ENCODE measurements at regions not wholly inside any gene's neighbourhood (a gene's known extent, or its start where the extent isn't known, plus 50 kb on each side); places are given as distances from the start of the nearest gene placed in this dataset.
"Not testable (repeated sequence)": the region's sequence is repeated elsewhere in the genome, so short reads cannot be mapped to it uniquely, and the experiment has no call there.

DNA sequence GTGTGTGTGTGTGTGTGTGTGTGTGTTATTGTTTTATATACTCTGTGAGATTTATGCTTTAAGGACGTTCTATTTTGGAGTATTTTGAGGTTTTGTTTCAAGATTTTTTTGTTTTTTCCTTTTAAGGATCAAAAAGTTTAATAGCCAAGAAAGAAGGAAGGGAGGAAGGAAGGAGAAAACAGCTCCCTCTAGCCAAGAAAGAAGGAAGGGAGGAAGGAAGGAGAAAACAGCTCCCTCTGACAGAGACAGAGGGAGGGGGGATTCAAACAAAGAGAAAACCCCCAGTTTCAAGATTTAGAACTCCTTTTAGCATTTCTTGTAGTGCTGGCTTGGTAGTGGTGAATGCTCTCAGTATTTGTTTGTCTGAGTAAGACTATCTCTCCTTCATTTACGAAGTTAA, 731.8 kb downstream of the ANKRD7 start:
- DNase-seq = not testable (repeated sequence)

DNA sequence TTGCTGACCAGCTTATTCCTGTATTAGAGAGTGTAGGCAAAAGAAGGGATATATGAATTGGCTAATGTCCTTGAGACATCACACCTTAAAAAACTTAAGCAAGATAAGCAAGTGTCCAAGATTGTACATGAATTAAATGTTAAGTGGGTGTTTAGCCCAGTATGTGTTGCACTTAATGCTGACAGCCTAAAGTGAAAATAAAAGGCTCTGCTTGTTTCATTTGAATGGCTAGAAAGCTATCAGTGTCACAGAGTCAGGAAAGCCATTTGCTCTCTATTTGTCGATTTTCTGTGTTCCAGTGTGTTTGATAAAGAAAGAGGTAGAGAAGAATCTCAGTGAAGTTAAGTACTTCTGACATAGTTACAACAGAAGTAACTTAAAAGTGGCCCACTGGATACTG, 744.9 kb downstream of the ANKRD7 start:
- DNase-seq = no peak

DNA sequence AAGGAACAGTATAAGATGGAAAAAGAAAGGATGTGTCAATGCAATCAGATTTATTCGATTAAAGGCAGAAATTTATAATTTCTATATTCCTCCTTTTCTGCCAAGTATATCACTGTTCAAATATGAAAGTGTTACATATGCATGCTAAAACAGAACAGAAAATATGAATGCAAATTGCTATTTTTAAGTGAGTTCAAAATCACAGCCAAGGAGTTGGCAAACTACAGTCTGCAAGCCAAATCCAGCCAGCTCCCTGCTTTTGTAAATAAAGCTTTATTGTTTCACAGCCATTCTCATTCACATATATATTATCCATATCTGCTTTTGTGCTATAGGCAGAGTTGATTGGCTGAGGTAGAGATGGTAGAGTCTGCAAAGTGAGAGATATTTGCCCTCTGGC, 747.2 kb downstream of the ANKRD7 start:
- no peak for DNase-seq

DNA sequence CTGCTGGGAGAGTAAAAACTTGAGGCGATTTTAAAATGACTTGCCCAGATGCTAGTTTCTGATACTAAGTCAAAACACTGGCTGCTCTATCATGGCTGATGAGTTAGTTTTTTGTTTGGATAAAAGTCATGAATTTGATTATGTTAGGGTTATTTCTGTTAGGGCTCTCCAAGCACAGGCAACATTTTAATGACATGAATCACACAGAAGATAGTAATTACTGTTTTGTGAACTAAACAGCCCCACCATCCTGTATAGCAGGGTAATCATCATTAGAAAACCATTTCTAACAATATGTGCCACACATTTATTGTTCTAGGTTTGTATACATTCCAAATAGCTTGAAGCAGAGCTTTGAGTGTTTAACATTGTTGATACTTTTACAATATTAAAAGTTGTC, 750.3 kb downstream of the ANKRD7 start:
- DNase-seq = no peak

DNA sequence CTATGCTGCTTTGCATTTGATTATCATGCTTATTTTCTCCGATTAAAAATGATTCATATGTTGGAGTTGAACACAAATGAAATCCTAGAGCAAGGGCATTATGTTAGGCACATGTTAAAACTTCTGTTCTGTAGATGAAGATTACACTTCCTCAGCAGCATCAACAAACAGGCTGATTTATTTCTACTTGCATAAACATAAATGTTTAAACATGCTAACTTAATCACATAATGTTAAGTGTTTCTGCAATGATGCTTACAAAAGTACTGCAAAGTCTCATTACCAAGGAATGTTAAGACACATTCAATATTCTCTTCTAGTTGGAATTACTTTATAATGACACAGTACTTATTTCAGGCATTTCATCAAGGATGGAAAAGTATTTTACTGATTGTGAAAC, 770.8 kb downstream of the ANKRD7 start:
- no peak for DNase-seq

DNA sequence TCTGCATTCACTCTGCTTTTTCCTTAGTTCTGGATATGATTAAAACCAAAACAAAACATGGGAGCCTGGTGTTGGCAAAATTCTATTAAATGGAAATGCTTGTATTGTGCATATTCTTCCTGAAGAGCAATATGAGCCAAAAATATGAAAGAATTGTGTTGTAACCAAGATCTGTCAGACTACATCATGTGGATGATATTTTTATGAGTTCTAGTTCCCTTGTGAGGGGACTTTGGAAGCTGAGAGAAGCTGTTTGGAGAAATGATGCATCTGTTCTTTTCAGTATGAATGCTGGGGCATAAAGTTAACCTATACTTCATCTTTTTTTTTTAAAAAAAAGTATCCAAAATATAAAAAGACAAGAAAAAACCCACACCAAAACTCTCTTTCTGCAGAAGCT, 782.7 kb downstream of the ANKRD7 start:
- no peak for DNase-seq

DNA sequence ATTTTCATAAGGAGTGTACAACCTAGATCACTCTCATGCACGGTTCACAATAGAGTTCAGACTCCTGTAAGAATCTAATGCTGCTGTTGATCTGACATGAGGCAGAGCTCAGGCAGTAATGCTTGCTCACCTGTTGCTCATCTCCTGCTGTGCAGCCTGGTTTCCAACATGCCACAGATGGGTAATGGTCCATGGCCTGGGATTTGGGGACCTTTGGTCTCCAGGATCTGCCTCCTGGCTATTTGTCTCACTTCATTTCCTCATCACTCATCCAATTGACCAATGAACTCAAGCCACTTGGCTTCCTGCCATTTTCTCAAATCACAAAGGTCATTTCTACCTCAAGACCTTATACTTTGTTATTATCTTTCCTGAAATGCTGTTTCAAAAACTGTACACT, 786.1 kb downstream of the ANKRD7 start:
- no peak for DNase-seq

DNA sequence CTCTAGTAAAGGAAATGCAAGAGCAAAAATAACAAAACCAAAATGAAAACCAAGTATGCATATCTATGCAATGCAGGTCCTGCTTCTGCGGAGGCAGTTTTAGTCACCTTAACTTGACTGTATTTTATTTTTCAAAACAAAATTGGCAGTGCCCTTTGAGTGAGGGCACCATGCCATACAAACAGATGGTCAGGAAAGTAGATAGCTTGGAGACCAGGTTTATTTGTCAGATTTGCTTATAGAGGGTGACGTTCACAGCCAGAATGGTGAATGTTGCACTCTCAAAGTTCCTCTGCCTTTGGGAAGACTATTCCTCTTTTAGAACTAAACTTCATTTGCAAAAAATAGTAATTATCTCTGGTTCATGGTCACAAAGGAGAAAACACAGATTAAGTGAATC, 801.9 kb downstream of the ANKRD7 start:
- DNase-seq = no peak

DNA sequence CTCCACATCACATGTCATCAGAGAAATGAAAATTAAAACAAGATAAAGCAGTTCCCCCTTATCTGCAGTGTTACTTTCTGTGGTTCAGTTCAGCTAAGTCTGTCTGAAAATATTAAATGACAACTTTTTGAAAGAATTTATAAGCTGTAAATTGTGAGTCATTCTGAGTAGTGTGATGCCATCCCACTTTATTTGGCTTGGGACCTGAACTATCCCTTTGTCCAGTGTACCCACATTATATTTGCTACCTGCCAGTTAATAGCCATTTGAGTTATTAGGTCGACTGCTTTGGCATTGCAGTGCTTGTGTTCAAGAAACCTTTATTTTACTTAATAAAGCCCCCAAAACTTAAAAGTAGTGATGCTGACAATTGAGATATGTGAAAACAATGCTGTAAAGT, 804.2 kb downstream of the ANKRD7 start:
- no peak for DNase-seq

DNA sequence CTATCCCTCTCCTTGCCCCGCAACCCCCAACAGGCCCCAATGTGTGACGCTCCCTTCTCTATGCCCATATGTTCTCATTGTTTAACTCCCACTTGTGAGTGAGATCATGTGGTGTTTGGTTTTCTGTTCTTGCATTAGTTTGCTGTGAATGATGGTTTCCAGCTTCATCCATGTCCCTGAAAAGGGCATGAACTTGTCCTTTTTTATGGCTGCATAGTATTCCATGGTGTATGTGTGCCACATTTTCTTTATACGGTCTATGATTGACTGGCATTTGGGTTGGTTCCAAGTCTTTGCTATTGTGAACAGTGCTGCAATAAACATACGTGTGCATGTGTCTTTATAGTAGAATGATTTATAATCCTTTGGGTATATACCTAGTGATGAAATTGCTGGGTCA, 807.6 kb downstream of the ANKRD7 start:
- not testable (repeated sequence) for DNase-seq

DNA sequence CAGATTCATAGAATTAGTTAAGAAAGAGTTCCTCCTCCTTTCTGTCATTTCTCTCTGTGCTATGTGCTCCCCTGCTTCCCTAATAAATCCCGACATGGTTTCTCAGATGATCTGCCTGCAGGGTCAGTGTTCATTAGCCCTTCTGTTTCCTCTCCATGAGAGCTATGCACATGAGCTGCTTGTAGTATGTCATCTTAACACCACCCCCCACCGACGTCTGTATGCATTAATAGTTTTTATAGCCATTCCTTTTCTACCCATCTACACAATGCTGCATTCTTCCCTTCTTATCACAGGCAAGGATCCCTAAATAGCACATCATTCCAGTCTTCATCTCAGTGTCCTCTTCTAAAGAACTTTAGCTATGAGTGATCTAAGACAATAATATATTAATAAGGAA, 809.1 kb downstream of the ANKRD7 start:
- no peak for DNase-seq

DNA sequence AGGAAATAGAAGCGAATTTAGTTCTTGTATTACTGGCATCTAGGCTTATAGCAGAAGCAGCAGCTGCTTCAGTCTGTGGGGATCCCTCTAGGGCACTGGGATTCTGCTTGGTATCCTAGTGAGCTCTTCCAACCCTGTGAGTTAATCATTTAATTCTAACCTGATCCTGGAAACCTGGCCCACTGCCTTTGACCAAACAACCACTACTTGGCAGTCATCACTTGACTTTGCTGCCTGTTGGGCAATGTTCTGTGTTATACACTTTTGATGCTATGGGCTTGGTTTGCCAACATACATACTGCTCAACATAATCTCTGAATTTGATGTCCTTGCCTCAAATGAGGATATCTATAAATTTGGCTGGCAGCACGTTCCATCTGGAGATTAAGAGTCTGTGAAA, 813.4 kb downstream of the ANKRD7 start:
- DNase-seq = no peak

DNA sequence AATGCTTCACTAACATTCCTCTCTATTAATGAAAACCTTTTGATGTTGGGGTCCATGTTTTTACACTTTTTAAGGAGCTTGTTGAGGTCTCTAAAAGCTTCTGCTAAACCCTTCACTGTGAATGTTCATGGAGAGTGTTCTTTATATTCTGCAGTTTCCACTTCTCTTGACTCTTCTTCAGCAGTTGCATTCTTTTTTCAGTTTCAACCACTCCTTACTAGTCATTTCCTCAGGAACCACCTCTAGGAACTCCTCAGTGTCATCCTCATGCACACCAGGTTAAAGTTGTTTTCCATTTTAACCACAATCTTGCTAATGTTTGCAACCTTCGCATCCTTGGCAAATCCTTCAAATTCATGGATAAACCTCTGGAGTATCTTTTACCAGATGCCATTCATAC, 821.6 kb downstream of the ANKRD7 start:
- no peak for DNase-seq

DNA sequence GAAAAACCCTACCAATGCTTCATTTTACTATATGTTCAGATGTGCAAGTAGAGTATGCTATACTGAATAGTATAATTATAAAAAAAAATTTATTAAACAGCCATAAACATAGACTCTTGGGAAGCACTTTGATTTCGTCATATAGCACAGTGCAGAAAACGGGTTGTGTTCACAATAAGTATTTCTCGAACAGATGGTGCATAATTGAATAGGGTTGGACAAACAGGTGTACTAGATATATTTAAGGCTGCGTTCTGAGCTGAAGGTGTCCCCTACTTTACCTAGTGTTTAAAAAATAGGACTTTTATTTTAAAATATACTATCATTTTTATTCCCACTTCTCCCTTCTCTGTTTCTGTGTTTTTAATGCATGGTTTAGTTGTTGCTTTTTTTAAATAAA, 841.5 kb downstream of the ANKRD7 start:
- DNase-seq = no peak

DNA sequence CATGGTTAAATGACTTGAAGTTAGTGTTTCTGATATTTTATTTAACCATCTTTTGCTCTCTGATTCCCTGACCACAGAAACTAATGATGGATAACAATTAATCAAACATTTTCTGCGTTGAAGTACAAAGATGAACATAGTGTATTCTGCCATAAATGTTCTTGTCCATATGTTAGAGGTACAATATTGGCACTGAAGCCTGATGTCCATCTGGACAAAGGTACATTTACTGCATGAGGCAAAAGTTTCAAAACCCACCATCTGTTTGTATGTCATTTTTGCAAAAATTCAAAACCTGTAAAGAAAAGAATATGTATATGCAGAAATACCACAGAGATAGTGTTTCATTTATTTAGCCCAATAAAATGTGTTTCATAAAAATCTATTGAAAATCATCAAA, 861.5 kb downstream of the ANKRD7 start:
- DNase-seq = no peak

DNA sequence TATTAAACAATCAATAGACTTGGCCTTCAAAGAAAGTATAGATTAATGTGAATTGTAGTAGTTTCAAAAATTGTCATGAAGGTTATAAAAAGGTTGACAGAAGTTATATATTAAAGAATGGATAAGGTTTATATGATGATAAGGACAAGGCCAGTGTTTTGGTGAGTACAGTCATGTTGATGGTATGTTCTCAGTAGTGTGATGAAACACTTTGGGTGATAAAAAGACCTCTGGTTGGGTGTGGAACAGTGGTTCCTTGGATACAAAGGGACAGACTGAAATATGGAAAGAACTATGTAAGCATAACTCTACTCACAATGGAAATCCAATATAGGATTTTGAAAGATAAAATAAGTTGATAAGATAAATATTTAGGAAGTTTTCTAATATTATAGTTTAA, 866.3 kb downstream of the ANKRD7 start:
- no peak for DNase-seq

DNA sequence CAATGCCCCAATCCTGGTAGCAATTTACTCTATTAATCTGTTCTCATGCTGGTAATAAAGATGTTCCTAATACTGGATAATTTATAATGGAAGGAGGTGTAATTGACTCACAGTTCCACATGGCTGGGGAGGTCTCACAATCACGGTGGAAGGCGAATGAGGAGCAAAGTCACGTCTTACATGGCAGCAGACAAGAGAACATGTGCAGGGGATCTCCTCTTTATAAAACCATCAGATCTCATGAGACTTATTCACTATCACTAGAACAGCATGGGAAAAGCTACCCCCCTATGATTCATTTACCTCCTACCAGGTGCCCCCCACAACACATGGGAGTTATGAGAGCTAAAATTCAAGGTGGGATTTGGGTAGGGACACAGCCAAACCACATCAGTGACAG, 872.2 kb downstream of the ANKRD7 start:
- no peak for DNase-seq

DNA sequence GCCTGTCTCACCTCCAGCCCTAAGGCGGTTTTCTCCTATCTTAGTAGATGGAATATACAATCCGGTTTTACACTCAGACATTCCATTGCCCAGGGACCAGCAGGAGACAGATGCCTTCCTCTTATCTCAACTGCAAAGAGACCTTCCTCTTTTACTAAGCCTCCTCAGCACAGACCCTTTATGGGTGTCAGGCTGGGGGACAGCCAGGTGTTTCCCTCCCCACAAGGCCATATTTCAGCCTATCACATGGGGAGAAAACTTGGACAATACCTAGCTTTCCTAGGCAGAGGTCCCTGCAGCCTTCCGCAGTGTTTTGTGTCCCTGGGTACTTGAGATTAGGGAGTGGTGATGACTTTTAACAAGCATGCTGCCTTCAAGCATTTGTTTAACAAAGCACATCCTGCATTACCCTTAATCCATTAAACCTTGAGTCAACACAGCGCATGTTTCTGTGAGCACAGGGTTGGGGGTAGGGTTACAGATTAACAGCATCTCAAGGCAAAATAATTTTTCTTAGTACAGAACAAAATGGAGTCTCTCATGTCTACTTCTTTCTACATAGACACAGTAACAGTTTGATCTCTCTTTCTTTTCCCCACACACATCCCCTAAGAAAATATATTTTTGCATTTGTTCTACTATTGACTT, 876.2 kb downstream of the ANKRD7 start:
- not testable (repeated sequence) for DNase-seq

DNA sequence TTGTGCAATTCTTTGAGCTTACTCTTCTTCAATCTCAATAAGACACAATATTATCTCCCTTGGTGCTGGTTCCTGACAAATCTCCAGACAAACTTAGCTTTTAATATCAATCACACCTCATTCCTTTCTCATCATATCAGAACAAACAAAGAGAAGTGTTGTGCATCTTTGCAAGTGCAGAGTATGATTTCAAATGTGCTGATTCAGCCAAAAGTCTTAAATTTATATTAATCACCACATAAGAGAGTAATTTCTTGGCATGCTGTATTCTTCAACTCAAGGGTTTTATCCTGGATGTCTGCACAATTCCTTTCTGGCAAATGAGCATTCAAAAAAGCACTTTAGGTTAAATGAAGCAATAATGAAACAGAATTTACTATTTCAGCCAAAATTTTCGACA, 877.8 kb downstream of the ANKRD7 start:
- DNase-seq = no peak

DNA sequence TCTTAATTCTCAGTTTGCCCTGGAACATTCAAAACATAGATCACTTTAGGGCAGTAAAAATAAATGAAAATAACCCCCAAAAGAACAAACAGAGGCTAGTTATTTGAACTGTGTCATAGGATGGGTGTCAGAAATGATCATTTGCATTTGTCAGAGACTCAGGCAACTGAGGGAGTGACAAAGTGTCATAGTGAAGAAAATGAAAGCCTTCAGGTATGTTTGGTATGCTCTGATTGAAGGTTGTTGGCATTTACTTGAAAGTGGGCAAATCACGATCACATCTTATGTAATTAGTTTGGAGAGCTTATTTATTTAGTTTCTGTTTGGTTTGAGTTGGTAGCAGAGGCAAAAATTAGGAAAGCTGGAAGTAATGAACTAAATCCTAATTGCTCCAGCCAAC, 880.9 kb downstream of the ANKRD7 start:
- DNase-seq = no peak

DNA sequence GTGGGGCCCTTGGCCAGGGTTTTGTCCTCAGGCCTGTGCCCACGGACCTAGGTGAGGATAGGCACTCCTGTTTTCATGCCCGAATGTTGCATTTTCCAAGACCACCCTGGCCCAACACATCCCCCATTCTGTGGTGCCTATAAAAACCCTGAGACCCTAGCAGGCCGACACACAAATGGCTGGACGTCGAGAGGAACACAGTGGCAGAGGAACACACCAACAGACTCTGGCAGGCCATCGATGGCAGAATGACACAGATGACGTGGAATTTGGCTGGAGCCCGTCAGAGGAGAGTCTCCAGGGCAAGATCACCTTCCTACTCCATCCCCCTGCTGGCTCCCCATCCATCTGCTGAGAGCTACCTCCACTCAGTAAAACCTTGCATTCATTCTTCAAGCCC, 898.8 kb downstream of the ANKRD7 start:
- DNase-seq = no peak

DNA sequence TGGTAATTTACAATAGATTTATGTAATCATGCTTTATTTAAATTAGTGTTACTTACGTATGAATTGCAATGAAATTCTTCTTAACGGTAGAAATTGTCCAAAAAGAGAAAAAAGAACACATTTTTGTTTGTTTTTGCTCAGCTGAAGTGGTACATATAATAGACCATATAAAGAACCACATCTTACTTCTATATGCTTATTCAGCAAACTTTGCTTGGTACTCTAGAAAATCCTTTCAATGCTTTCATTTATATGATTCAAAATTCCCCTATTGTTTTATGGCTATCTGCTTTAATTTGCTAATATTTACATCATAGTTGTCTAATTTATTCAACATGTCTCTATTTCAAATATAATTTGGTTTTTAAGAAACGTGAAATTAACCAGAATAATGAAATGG, 903.2 kb downstream of the ANKRD7 start:
- no peak for DNase-seq

DNA sequence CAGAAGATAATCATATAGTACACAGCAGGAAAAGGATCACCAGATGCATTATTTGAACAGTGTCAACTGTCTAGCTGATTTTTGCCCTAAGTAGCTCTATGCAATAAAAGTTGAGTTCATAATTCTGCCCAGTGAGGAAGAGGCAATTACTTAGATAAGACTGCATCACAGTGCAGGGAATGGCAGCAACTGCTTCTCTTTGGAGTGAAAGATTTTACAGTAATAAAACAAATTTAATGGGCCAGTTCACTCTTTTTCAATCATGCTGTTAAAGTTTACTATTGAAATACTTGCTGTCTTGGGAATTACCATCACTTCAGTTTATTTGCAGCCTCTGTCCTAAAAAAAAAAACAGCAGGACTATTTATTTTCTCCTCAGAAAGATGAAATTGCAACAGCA, 907.9 kb downstream of the ANKRD7 start:
- DNase-seq = no peak

DNA sequence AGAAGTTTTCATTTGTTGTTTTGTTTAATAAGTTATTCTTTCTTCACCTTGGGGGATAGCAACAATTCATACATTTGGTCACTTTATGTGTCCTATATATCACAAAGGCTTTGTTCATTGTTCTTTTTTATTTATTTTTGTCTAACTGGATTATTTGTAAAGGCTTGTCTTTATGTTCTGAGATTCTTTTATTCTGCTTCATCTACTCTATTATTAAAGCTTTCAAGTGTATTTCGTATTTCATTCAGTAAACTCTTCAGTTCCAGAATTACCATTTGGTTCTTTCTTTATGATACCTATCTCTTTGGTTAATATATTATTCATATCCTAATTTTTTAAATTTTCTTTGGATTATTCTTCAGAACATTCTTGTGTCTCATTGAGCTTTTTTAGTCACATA, 942.9 kb downstream of the ANKRD7 start:
- DNase-seq = no peak

DNA sequence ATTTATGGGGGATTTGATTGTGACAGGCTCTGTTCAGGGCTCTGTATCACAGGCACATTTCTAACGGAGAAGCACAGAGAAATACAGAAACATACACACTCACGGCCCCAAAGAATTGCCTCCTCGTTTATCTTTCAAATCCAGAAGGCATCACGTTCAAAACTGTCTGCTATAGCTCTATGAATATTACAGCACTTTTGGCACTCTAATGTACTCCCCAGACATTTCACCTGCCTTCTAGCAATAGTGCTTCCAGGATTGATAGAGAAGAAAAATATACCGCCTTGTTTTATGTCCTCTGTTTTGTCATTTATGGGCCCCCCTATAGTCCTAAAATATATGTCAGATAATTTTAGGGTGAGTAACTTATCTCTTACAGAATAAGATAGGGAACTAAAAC, 947.5 kb downstream of the ANKRD7 start:
- no peak for DNase-seq
